Nephron progenitor cell (in vitro differentiated cells): ENCODE measurements at regions not wholly inside any gene's neighbourhood (a gene's known extent, or its start where the extent isn't known, plus 50 kb on each side); places are given as distances from the start of the nearest gene placed in this dataset.

Experiments
- DNase-seq: peaks from one replicate; pipeline ENCODE4 v3.0.0; 2021
- H3K27ac Mint-ChIP-seq: 2 replicates; pipeline ENCODE4 v1.8.0; 2021; ENCODE audit warnings: mild to moderate bottlenecking, moderate library complexity, mixed read lengths
- H3K27me3 Mint-ChIP-seq: 2 replicates; pipeline ENCODE4 v1.8.0; 2021; ENCODE audit warnings: mild to moderate bottlenecking, low read depth, mixed read lengths; ENCODE audit not compliant: poor library complexity
- H3K36me3 Mint-ChIP-seq: 2 replicates; pipeline ENCODE4 v1.8.0; 2021; ENCODE audit warnings: low read depth, mixed read lengths
- H3K4me1 Mint-ChIP-seq: 2 replicates; pipeline ENCODE4 v1.8.0; 2021; ENCODE audit warnings: mixed read lengths
- H3K4me3 Mint-ChIP-seq: 2 replicates; pipeline ENCODE4 v1.8.0; 2021; ENCODE audit warnings: mild to moderate bottlenecking, moderate library complexity, mixed read lengths
- H3K9me3 Mint-ChIP-seq: 2 replicates; pipeline ENCODE4 v1.8.0; 2021; ENCODE audit warnings: mild to moderate bottlenecking, moderate library complexity, mixed read lengths
- TF ChIP-seq, protein P1 (sequence below): fragments of 200-600 bp; sonication (generic); IDR thresholded peaks from 2 replicates; pipeline ENCODE4 v1.5.0; 2021; ENCODE audit warnings: antibody characterized with exemption

- TF ChIP-seq, protein P1, sequence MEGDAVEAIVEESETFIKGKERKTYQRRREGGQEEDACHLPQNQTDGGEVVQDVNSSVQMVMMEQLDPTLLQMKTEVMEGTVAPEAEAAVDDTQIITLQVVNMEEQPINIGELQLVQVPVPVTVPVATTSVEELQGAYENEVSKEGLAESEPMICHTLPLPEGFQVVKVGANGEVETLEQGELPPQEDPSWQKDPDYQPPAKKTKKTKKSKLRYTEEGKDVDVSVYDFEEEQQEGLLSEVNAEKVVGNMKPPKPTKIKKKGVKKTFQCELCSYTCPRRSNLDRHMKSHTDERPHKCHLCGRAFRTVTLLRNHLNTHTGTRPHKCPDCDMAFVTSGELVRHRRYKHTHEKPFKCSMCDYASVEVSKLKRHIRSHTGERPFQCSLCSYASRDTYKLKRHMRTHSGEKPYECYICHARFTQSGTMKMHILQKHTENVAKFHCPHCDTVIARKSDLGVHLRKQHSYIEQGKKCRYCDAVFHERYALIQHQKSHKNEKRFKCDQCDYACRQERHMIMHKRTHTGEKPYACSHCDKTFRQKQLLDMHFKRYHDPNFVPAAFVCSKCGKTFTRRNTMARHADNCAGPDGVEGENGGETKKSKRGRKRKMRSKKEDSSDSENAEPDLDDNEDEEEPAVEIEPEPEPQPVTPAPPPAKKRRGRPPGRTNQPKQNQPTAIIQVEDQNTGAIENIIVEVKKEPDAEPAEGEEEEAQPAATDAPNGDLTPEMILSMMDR: no peak
Measured at GRCh38 chr7:67771846-67772605, 775.4 kb downstream of the TYW1 start.

GRCh38 chr7:67773081-67773480, 776.4 kb downstream of the TYW1 start:
- Mint-ChIP-seq H3K4me3 (no peak overlapping the region), H3K36me3 (no peaks in the 10 kb centered on the region), H3K27ac (no peak overlapping the region), H3K9me3 (peaks cover 4% of the 10 kb centered on the region), H3K27me3 (peaks cover 53% of the 10 kb centered on the region), H3K4me1 (peaks cover 19% of the 10 kb centered on the region)
- TF ChIP-seq, protein P1: no peak
- DNase-seq: no peak

More at GRCh38 chr7:67771846-67772605, 775.4 kb downstream of the TYW1 start:
- DNase-seq: no peak
- H3K36me3 Mint-ChIP-seq: no peaks in the 10 kb centered on the region
- peaks cover 19% of the 10 kb centered on the region for H3K4me1 Mint-ChIP-seq
- H3K27ac Mint-ChIP-seq: peak overlapping the region; percentile 1
- H3K27me3 Mint-ChIP-seq: peaks cover 56% of the 10 kb centered on the region
- no peak overlapping the region for H3K4me3 Mint-ChIP-seq
- peaks cover 9% of the 10 kb centered on the region for H3K9me3 Mint-ChIP-seq

GRCh38 chr7:67777119-67777518, 780.5 kb downstream of the TYW1 start:
- Mint-ChIP-seq H3K4me1 (peaks cover 10% of the 10 kb centered on the region), H3K4me3 (no peak overlapping the region), H3K36me3 (no peaks in the 10 kb centered on the region), H3K27me3 (peaks cover 32% of the 10 kb centered on the region), H3K9me3 (peaks cover 6% of the 10 kb centered on the region), H3K27ac (no peak overlapping the region)
- no peak for DNase-seq
- TF ChIP-seq, protein P1: no peak

- Mint-ChIP-seq H3K36me3 (no peaks in the 10 kb centered on the region), H3K9me3 (peaks cover 6% of the 10 kb centered on the region), H3K4me1 (no peaks in the 10 kb centered on the region), H3K27me3 (peaks cover 3% of the 10 kb centered on the region), H3K27ac (no peak overlapping the region), H3K4me3 (no peak overlapping the region)
- DNase-seq: no peak
- TF ChIP-seq, protein P1: no peak
Measured at GRCh38 chr7:67781841-67782240, 785.2 kb downstream of the TYW1 start.

DNA sequence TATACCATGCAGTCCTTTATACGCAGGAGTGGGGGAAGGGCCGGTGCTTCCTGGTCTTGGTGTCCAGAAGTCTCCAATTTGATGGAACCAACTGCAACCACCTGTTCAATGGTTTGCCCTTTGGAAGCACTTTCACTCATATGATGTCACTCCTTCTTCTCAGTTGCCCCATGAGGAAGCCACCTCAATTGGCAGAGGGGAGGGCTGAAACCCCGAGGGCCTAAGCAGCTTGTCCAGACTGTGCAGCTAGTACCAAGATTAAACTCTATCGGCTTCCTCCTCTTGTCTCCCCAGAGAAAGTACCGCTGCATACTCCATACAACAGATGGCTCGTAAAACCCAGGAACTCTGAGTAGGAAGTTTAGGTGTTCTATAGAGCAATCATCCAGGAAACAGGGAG, 789.4 kb downstream of the TYW1 start:
- no peak overlapping the region for H3K27ac Mint-ChIP-seq
- H3K4me1 Mint-ChIP-seq: no peaks in the 10 kb centered on the region
- no peak overlapping the region for H3K4me3 Mint-ChIP-seq
- H3K9me3 Mint-ChIP-seq: no peaks in the 10 kb centered on the region
- H3K36me3 Mint-ChIP-seq: no peaks in the 10 kb centered on the region
- DNase-seq: no peak
- TF ChIP-seq, protein P1: no peak
- H3K27me3 Mint-ChIP-seq: peaks cover 3% of the 10 kb centered on the region

DNA sequence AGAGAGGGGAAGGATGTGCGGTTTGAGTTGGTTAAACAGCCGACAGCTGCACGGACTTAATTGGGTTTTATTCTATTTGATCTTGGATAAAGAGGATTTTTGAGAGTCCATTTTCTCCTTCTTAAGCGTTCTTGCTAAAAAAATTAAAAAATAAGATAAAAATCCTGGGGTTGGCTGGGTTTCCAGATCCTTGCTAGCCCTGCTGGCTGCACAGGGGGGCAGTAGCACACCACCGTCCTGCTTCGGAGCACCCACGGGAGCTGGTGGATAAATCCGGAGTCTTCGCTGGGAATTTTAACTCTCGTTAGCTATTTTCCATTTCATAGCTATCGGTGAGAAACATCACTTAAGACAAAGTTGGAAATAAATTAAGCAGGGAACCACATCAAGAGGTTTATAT, 792.0 kb downstream of the TYW1 start:
- Mint-ChIP-seq H3K36me3 (no peaks in the 10 kb centered on the region), H3K4me3 (no peak overlapping the region), H3K27ac (no peak overlapping the region), H3K4me1 (no peaks in the 10 kb centered on the region), H3K27me3 (peaks cover 12% of the 10 kb centered on the region), H3K9me3 (no peaks in the 10 kb centered on the region)
- TF ChIP-seq, protein P1: peak; percentile 49
- DNase-seq: peak; percentile 26
